Keratinocyte (primary cell): ENCODE measurements at regions not wholly inside any gene's neighbourhood (a gene's known extent, or its start where the extent isn't known, plus 50 kb on each side); places are given as distances from the start of the nearest gene placed in this dataset.

Source experiments
- EZH2 ChIP-seq: IDR thresholded peaks from one replicate; pipeline ENCODE4 v1.6.1; 2012; ENCODE audit warnings: inconsistent platforms, mild to moderate bottlenecking, low read length, moderate library complexity
- TF ChIP-seq, protein P1 (sequence below), 3 experiments: IDR thresholded peaks in 1 of 3; conservative IDR thresholded peaks in 1 of 3; optimal IDR thresholded peaks in 1 of 3; 2 replicates in 2 of 3; 3 replicates in 1 of 3; pipeline versions ENCODE3 to v1.5.1; 2011; ENCODE audit warnings: low read length in 3 of 3, mild to moderate bottlenecking in 3 of 3, moderate library complexity in 2 of 3, control low read depth in 1 of 3, inconsistent platforms in 1 of 3; ENCODE audit not compliant: insufficient read depth in 2 of 3; ENCODE audit errors: extremely low read depth in 1 of 3

DNA sequence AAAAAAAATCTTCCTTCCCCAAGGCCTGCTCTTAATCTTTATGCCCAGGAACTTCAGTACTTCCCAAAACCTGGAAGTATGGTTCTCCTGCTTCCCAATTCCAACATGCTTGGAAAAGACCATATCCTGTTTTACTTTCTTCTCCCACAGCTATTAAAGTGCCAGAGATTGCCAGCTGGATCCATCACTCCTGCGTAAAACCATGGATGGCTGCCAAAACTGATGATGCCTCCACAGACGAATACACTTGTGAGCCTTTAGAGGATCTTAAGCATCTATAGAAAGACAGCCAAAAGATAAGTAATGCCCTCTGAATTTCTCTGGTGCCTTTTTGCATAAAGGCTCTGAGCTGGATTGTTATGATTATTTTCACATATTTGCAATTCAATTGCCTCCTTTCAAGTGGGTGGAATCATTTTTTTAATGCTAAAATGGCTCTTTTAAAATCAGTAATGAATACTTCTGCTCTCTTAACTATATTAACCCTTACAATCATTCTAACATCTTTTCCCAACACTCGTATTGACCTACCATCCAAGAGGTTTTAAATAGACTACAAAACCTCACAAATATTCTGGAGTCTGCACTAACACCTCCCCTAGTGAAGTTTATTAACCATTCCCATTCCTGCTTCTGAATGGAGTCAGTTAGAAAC, 1807.8 kb downstream of the BRINP3 start:
- TF ChIP-seq EZH2, result no peak
- TF ChIP-seq, protein P1, sequence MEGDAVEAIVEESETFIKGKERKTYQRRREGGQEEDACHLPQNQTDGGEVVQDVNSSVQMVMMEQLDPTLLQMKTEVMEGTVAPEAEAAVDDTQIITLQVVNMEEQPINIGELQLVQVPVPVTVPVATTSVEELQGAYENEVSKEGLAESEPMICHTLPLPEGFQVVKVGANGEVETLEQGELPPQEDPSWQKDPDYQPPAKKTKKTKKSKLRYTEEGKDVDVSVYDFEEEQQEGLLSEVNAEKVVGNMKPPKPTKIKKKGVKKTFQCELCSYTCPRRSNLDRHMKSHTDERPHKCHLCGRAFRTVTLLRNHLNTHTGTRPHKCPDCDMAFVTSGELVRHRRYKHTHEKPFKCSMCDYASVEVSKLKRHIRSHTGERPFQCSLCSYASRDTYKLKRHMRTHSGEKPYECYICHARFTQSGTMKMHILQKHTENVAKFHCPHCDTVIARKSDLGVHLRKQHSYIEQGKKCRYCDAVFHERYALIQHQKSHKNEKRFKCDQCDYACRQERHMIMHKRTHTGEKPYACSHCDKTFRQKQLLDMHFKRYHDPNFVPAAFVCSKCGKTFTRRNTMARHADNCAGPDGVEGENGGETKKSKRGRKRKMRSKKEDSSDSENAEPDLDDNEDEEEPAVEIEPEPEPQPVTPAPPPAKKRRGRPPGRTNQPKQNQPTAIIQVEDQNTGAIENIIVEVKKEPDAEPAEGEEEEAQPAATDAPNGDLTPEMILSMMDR (optimal IDR thresholded peaks at IDR 0.05 in 1 of 3, IDR thresholded peaks at IDR 0.05 in 1 of 3, conservative IDR thresholded peaks at IDR 0.05 in 1 of 3; ENCODE audit: extremely low read depth in 1 of 3, insufficient read depth in 2 of 3, low read length in 3 of 3), result no peak
